HUES6 (cell line): ENCODE measurements at regions not wholly inside any gene's neighbourhood (a gene's known extent, or its start where the extent isn't known, plus 50 kb on each side); places are given as distances from the start of the nearest gene placed in this dataset.

Experiments used
- H3K27ac ChIP-seq: 2 replicates; pipeline ENCODE4 v1.7.0; 2013; ENCODE audit warnings: low read depth, mild to moderate bottlenecking, low read length, inconsistent platforms
- H3K27me3 ChIP-seq: 2 replicates; pipeline ENCODE4 v1.6.1; 2013; ENCODE audit warnings: low read length; ENCODE audit not compliant: control insufficient read depth, insufficient read depth
- H3K36me3 ChIP-seq: 2 replicates; pipeline ENCODE4 v1.6.1; 2013; ENCODE audit warnings: low read length; ENCODE audit not compliant: control insufficient read depth, insufficient read depth
- H3K4me1 ChIP-seq: 2 replicates; pipeline ENCODE4 v1.6.1; 2013; ENCODE audit warnings: low read length; ENCODE audit not compliant: control insufficient read depth, insufficient read depth
- H3K4me3 ChIP-seq: 2 replicates; pipeline ENCODE4 v1.5.1; 2013; ENCODE audit warnings: low read depth, low read length
- H3K9ac ChIP-seq: one replicate; pipeline ENCODE4 v1.6.1; 2013; ENCODE audit warnings: mild to moderate bottlenecking, low read length
- H3K9me3 ChIP-seq: 2 replicates; pipeline ENCODE4 v1.6.1; 2013; ENCODE audit warnings: low read depth, low read length; ENCODE audit not compliant: control insufficient read depth, insufficient read depth

DNA sequence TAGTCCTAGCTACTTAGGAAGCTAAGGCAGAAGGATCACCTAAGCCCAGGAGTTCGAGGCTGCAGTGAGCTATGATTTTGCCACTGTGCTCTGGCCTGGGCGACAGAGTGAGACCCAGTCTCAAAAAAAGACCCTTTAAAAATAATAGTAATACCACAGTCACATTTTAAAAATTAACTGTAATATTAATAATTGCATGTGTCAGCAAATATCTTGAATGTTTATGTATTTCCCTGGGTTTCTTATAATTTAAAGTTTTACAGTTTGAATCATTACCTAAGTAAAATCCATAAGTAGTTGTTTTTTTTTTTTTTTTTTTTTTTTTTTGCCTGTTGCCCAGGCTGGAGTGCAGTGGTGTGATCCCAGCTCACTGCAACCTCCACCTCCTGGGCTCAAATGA lies 69.2 kb downstream of the LYZL2 start:
- Histone ChIP-seq H3K4me3 (no peak overlapping the region), H3K27ac (no peak overlapping the region), H3K36me3 (no peaks in the 10 kb centered on the region), H3K9ac (no peak overlapping the region), H3K27me3 (no peaks in the 10 kb centered on the region), H3K4me1 (peaks cover 11% of the 10 kb centered on the region), H3K9me3 (no peaks in the 10 kb centered on the region)

- no peak overlapping the region for H3K4me3 ChIP-seq
- H3K36me3 ChIP-seq, result no peaks in the 10 kb centered on the region
Observed at GRCh38 chr10:30559180-30559579, 70.4 kb downstream of the LYZL2 start.

DNA sequence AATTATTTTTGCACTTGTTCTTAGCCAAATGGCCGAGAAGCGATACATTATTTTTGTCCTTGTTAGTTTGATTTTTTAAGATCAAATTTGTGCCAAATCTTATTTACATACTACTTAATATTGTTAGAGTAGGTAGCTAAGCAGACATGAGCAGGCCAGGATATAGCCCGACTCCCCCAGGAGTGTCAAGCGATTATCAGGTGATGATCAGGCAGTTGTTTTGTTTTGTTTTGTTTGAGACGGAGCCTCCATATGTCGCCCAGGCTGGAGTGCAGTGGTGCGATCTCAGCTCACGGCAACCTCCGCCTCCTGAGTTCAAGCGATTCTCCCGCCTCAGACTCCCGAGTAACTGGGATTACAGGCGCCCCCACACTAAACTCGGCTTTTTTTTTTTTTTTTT lies 71.1 kb downstream of the LYZL2 start:
- peaks cover 23% of the 10 kb centered on the region for H3K4me1 ChIP-seq
- no peaks in the 10 kb centered on the region for H3K9me3 ChIP-seq
- H3K36me3 ChIP-seq, result no peaks in the 10 kb centered on the region
- no peak overlapping the region for H3K4me3 ChIP-seq
- H3K27me3 ChIP-seq, result no peaks in the 10 kb centered on the region
- no peak overlapping the region; the same call in 1 of the 2 replicates for H3K27ac ChIP-seq
- no peak overlapping the region for H3K9ac ChIP-seq

More at GRCh38 chr10:30559180-30559579, 70.4 kb downstream of the LYZL2 start:
- Histone ChIP-seq H3K9me3 (no peaks in the 10 kb centered on the region), H3K9ac (no peak overlapping the region), H3K27me3 (no peaks in the 10 kb centered on the region), H3K4me1 (peaks cover 15% of the 10 kb centered on the region), H3K27ac (no peak overlapping the region)

DNA sequence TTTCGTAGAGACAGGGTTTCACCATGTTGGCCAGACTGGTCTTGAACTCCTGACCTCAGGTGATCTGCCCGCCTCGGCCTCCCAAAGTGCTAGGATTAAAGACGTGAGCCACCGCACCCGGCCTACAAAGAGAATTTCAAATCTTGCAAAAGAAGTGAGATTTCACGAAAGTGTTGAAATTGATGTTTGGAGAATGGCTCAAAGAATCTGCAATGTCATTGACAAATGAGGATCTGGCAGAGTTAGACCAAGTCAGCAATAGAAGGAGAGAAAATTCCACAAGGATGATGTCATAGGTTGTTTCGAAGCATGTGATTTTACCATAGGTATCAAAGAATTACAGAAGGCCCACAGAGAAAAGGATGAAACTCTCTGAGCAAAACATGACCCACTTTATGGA lies 71.7 kb downstream of the LYZL2 start:
- H3K27ac ChIP-seq, result peak overlapping the region; percentile 26; the same call in 1 of the 2 replicates
- H3K27me3 ChIP-seq, result no peaks in the 10 kb centered on the region

GRCh38 chr10:30556189-30556588 lies 73.4 kb downstream of the LYZL2 start:
- Histone ChIP-seq H3K27ac (no peak overlapping the region), H3K9me3 (no peaks in the 10 kb centered on the region), H3K36me3 (no peaks in the 10 kb centered on the region), H3K9ac (no peak overlapping the region), H3K4me3 (no peak overlapping the region), H3K27me3 (no peaks in the 10 kb centered on the region), H3K4me1 (peaks cover 30% of the 10 kb centered on the region)

More for the DNA sequence above, 71.7 kb downstream of the LYZL2 start:
- Histone ChIP-seq H3K9me3 (no peaks in the 10 kb centered on the region), H3K9ac (no peak overlapping the region), H3K4me3 (no peak overlapping the region), H3K36me3 (no peaks in the 10 kb centered on the region), H3K4me1 (peaks cover 28% of the 10 kb centered on the region)

- peaks cover 30% of the 10 kb centered on the region for H3K4me1 ChIP-seq
- no peak overlapping the region for H3K4me3 ChIP-seq
- no peaks in the 10 kb centered on the region for H3K36me3 ChIP-seq
- H3K9ac ChIP-seq, result no peak overlapping the region
- no peaks in the 10 kb centered on the region for H3K9me3 ChIP-seq
- H3K27ac ChIP-seq, result no peak overlapping the region
- H3K27me3 ChIP-seq, result no peaks in the 10 kb centered on the region
Observed at GRCh38 chr10:30555465-30555864, 74.1 kb downstream of the LYZL2 start.

GRCh38 chr10:30554440-30554825 lies 75.1 kb downstream of the LYZL2 start:
- H3K9ac ChIP-seq, result peak overlapping the region; percentile 59
- peak overlapping the region; percentile 43 for H3K4me3 ChIP-seq
- H3K9me3 ChIP-seq, result no peaks in the 10 kb centered on the region
- no peaks in the 10 kb centered on the region for H3K36me3 ChIP-seq
- peak overlapping the region; percentile 88 for H3K27ac ChIP-seq
- H3K4me1 ChIP-seq, result peaks cover 30% of the 10 kb centered on the region
- H3K27me3 ChIP-seq, result no peaks in the 10 kb centered on the region

DNA sequence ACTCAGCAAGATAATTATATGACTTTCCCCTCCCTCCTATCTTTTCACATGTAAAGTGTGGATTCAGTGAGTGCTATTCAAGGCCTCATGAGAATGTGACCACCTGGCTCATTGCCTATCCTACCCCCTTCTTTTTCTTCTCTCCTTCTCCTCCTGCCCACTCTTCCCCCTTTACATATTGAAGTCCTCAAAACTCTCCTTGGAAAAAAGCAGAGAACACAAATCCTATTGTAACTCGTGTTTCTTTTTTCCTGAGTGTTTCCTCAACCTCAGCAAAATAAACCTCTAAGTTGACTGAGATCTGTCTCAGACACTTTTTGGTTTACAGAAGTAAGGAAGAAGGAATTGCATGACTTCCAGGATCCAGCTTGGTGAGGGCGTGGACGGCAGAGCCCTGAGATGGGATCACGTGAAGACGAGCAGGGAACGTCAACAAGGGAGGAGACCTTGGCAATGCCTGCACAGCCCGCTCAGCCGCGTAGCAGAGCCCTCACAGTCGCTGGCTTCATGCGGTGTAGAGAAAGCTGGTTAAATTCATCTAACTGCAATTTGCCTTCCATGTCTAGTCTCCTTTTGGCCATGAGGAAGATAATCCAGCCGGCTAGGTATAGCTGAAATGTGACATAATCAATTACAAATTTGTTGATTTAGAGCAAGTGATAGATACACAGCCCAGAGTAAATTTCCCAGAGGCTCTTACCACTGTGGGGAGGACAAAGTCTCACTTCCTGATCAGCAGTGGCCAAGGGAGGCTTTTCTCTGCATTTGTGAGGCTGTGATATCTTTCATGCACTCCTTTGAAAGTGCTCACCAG lies 75.7 kb downstream of the LYZL2 start:
- no peaks in the 10 kb centered on the region for H3K27me3 ChIP-seq
- H3K4me1 ChIP-seq, result peaks cover 27% of the 10 kb centered on the region
- peak overlapping the region; percentile 88 for H3K27ac ChIP-seq
- H3K9ac ChIP-seq, result peak overlapping the region; percentile 59
- H3K9me3 ChIP-seq, result no peaks in the 10 kb centered on the region
- H3K36me3 ChIP-seq, result no peaks in the 10 kb centered on the region
- H3K4me3 ChIP-seq, result peak overlapping the region; percentile 43

- peaks cover 23% of the 10 kb centered on the region for H3K4me1 ChIP-seq
- H3K9ac ChIP-seq, result peak overlapping the region; percentile 59
- H3K27ac ChIP-seq, result peak overlapping the region; percentile 88
- no peaks in the 10 kb centered on the region for H3K36me3 ChIP-seq
- no peaks in the 10 kb centered on the region for H3K27me3 ChIP-seq
- peak overlapping the region; percentile 43 for H3K4me3 ChIP-seq
- H3K9me3 ChIP-seq, result no peaks in the 10 kb centered on the region
Observed at GRCh38 chr10:30553018-30553625, 76.4 kb downstream of the LYZL2 start.

- H3K4me1 ChIP-seq, result peaks cover 19% of the 10 kb centered on the region
- H3K9ac ChIP-seq, result no peak overlapping the region
- no peaks in the 10 kb centered on the region for H3K36me3 ChIP-seq
- H3K27ac ChIP-seq, result no peak overlapping the region
- H3K9me3 ChIP-seq, result no peaks in the 10 kb centered on the region
- H3K27me3 ChIP-seq, result no peaks in the 10 kb centered on the region
- H3K4me3 ChIP-seq, result no peak overlapping the region
Observed at GRCh38 chr10:30550967-30551815, 78.4 kb downstream of the LYZL2 start.
